ENCODE measurements at regions not wholly inside any gene's neighbourhood (a gene's known extent, or its start where the extent isn't known, plus 50 kb on each side); places are given as distances from the start of the nearest gene placed in this dataset.

DNA sequence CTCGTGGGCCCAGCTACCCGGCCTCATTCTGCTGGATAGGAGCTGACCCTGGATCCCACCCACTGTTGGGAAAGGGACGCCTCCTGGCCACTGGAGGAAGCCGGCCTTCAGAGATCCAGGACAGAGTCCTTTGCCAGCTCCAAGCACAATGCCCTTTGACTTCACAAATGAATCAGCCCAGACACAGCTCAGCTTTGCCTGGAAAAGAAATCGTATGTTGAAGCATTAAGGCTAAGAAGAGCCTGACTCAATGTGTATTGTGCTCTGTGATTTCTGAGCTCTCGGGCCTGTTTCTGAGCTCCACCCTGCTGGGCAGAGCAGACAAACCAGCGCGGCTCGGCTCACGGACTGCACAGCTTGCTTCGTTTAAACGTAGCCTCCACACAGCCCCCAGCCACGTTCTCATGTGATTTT, 162.9 kb upstream of the APCDD1 start:
- TF ChIP-seq, protein P1, sequence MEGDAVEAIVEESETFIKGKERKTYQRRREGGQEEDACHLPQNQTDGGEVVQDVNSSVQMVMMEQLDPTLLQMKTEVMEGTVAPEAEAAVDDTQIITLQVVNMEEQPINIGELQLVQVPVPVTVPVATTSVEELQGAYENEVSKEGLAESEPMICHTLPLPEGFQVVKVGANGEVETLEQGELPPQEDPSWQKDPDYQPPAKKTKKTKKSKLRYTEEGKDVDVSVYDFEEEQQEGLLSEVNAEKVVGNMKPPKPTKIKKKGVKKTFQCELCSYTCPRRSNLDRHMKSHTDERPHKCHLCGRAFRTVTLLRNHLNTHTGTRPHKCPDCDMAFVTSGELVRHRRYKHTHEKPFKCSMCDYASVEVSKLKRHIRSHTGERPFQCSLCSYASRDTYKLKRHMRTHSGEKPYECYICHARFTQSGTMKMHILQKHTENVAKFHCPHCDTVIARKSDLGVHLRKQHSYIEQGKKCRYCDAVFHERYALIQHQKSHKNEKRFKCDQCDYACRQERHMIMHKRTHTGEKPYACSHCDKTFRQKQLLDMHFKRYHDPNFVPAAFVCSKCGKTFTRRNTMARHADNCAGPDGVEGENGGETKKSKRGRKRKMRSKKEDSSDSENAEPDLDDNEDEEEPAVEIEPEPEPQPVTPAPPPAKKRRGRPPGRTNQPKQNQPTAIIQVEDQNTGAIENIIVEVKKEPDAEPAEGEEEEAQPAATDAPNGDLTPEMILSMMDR (IDR thresholded peaks at IDR 0.05): no peak
- peak in 1 of 2 donors; percentile 33 for TF ChIP-seq POLR2AphosphoS5 (IDR thresholded peaks at IDR 0.05; ENCODE audit: insufficient read depth in 1 of 2, low read depth in 1 of 2)
